ENCODE measurements at regions not wholly inside any gene's neighbourhood (a gene's known extent, or its start where the extent isn't known, plus 50 kb on each side); places are given as distances from the start of the nearest gene placed in this dataset.

GRCh38 chr12:58051378-58051777, 110.0 kb downstream of the ATP23 start:
- no peak for TF ChIP-seq CTCF (IDR thresholded peaks at IDR 0.05)
- no peak for TF ChIP-seq EP300 (IDR thresholded peaks at IDR 0.05)
- no peak for TF ChIP-seq POLR2AphosphoS5 (IDR thresholded peaks at IDR 0.05)

Measured in gastroesophageal sphincter (tissue), 3 donors.